Body of pancreas (tissue), 4 donors: ENCODE measurements at regions not wholly inside any gene's neighbourhood (a gene's known extent, or its start where the extent isn't known, plus 50 kb on each side); places are given as distances from the start of the nearest gene placed in this dataset.

Experiments
- ATAC-seq: fragments of 150-250 bp; one replicate; pipeline ENCODE4 v1.9.1; 2016
- DNase-seq, 4 donors: peaks; one replicate each; pipeline ENCODE4 v3.0.0-alpha.2; 2019
- H3K27ac ChIP-seq, 4 donors: fragments of 200-600 bp; sonication (generic); 1 replicate in 3 of 4; 2 replicates in 1 of 4; pipeline versions ENCODE4 v1.5.1 to v1.6.1; 2016 to 2019; ENCODE audit warnings: mild to moderate bottlenecking in 1 of 4, mixed read lengths in 1 of 4, moderate library complexity in 1 of 4
- H3K27me3 ChIP-seq, 2 donors: fragments of 200-600 bp; sonication (generic); one replicate each; pipeline ENCODE4 v1.6.0; 2016; ENCODE audit warnings: mild to moderate bottlenecking in 1 of 2
- H3K36me3 ChIP-seq, 2 donors: fragments of 200-600 bp; sonication (generic); replicated peaks in 1 of 2; 2 replicates each; pipeline ENCODE4 v1.5.1; 2016; ENCODE audit warnings: low read depth in 2 of 2; ENCODE audit not compliant: insufficient read depth in 1 of 2
- H3K4me1 ChIP-seq: fragments of 200-600 bp; sonication (generic); one replicate; pipeline ENCODE4 v1.6.0; 2016
- H3K4me3 ChIP-seq, 2 donors: fragments of 200-600 bp; sonication (generic); 1 replicate in 1 of 2; 2 replicates in 1 of 2; pipeline ENCODE4 v1.5.1; 2016 to 2019
- H3K9me3 ChIP-seq, 3 donors: fragments of 200-600 bp; sonication (generic); 1 replicate in 2 of 3; 2 replicates in 1 of 3; pipeline ENCODE4 v1.5.1; 2016
- POLR2A ChIP-seq, 3 donors: fragments of 450-650 bp; IDR thresholded peaks; one replicate each; pipeline ENCODE4 v1.6.1; 2016; ENCODE audit warnings: antibody characterized with exemption in 3 of 3, mild to moderate bottlenecking in 2 of 3
- WGBS, 2 donors: methylation state at CpG; one replicate each; pipeline ENCODE4 v1.1.5; 2017; 5-methylcytosine and 5-hydroxymethylcytosine counted together
- intact Hi-C: fragments of 100-400 bp; cut with DNase I; formaldehyde crosslinking; loops from one replicate; pipeline ENCODE4 v1.15.1; 2023
- TF ChIP-seq, protein P1 (sequence below), 7 experiments: fragments of 450-650 bp in 4 of 7; fragments of 200-600 bp in 3 of 7; sonication (generic) in 3 of 7; IDR thresholded peaks; one replicate each; pipeline ENCODE4 v1.5.1; 2016 to 2019; ENCODE audit warnings: antibody characterized with exemption in 7 of 7

- WGBS, 2 donors = 80 to 88% methylated on average over 7 of the region's 7 CpGs
Measured at GRCh38 chr4:153081006-153081580, 123.2 kb upstream of the TRIM2 start.

GRCh38 chr4:153081693-153082092, 122.5 kb upstream of the TRIM2 start:
- ATAC-seq = no peak
- peaks cover 11% of the 10 kb centered on the region for H3K4me1 ChIP-seq
- TF ChIP-seq POLR2A (IDR thresholded peaks at IDR 0.05) = no peak
- TF ChIP-seq, protein P1, sequence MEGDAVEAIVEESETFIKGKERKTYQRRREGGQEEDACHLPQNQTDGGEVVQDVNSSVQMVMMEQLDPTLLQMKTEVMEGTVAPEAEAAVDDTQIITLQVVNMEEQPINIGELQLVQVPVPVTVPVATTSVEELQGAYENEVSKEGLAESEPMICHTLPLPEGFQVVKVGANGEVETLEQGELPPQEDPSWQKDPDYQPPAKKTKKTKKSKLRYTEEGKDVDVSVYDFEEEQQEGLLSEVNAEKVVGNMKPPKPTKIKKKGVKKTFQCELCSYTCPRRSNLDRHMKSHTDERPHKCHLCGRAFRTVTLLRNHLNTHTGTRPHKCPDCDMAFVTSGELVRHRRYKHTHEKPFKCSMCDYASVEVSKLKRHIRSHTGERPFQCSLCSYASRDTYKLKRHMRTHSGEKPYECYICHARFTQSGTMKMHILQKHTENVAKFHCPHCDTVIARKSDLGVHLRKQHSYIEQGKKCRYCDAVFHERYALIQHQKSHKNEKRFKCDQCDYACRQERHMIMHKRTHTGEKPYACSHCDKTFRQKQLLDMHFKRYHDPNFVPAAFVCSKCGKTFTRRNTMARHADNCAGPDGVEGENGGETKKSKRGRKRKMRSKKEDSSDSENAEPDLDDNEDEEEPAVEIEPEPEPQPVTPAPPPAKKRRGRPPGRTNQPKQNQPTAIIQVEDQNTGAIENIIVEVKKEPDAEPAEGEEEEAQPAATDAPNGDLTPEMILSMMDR (IDR thresholded peaks at IDR 0.05) = no peak
- no peaks in the 10 kb centered on the region for H3K36me3 ChIP-seq
- no peak overlapping the region for H3K27ac ChIP-seq
- DNase-seq = no peak
- 69 to 77% methylated on average over 4 of the region's 4 CpGs for WGBS, 2 donors
- H3K9me3 ChIP-seq = no peaks in the 10 kb centered on the region
- no peak overlapping the region for H3K4me3 ChIP-seq
- no peaks in the 10 kb centered on the region for H3K27me3 ChIP-seq
- intact Hi-C loops = loop anchor here (5.0 kb wide), 2 partner anchors 46 to 234 kb away; no protein-coding TSS in a partner anchor

More at GRCh38 chr4:153081006-153081580, 123.2 kb upstream of the TRIM2 start:
- no peak for TF ChIP-seq POLR2A (IDR thresholded peaks at IDR 0.05)
- TF ChIP-seq, protein P1 (IDR thresholded peaks at IDR 0.05) = no peak
- DNase-seq = no peak
- Histone ChIP-seq H3K27ac (no peak overlapping the region), H3K36me3 (no peaks in the 10 kb centered on the region), H3K27me3 (no peaks in the 10 kb centered on the region), H3K4me1 (peaks cover 11% of the 10 kb centered on the region), H3K4me3 (no peak overlapping the region), H3K9me3 (no peaks in the 10 kb centered on the region)
- ATAC-seq = no peak
- intact Hi-C loops = loop anchor here (5.0 kb wide), 2 partner anchors 46 to 234 kb away; no protein-coding TSS in a partner anchor

DNA sequence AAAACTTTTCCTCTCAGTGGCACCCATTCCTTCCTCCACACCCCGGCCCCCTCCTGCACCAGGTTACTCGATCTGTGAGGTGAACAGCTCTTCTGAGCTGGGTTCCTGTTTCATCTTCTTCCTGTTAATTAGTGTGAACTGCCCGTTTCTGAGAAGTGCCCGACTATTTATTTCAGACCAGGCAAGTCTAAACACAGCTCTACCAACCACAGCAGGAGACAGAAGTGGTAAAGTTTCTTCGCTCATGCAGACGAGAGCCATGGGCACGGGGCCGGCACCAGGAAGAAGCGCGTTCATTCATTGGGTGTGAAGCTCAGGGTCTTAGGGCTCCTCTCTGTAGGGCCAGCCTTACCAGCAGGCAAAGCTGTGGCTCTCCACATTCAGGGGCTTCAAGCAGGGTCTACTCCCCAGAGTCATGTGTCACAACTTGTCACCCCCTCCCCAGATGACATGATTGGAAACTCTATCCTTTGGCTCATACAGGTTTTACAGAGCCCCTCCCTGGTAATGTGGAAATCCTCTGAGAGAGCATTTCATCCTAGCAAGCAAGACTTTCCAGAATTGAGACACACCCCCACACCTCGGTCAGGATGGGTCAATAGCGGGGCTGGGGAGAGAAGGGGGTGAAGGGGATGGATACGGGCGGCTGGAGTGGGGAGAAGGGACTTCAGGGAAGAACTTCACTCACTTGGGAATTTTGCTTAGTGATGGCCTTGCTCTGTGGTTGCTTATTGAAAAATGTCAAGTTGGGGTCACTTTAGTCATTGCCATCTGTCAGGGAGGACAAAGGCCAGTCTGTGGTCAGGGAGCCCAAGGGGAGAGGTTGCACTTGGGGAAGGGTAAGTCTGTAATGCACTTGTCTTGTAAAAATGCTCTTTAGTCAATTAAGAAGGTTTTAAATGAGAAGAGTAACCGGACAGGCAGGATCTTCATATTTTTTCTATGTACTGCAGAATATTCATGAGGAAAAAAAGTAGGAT, 121.6 kb upstream of the TRIM2 start:
- DNase-seq (no peak), ATAC-seq (no peak)
- no peak overlapping the region for H3K27ac ChIP-seq
- no peak overlapping the region for H3K4me3 ChIP-seq
- WGBS, 2 donors = 75 to 80% methylated on average over 15 of the region's 15 CpGs
- no peaks in the 10 kb centered on the region for H3K9me3 ChIP-seq
- TF ChIP-seq POLR2A (IDR thresholded peaks at IDR 0.05) = no peak
- TF ChIP-seq, protein P1 (IDR thresholded peaks at IDR 0.05) = no peak
- H3K36me3 ChIP-seq = no peaks in the 10 kb centered on the region
- H3K27me3 ChIP-seq = no peaks in the 10 kb centered on the region
- peaks cover 11% of the 10 kb centered on the region for H3K4me1 ChIP-seq
- intact Hi-C loops = loop anchor here (5.0 kb wide), 2 partner anchors 45 to 235 kb away; no protein-coding TSS in a partner anchor

- no peaks in the 10 kb centered on the region for H3K9me3 ChIP-seq
- TF ChIP-seq, protein P1 (IDR thresholded peaks at IDR 0.05) = peak; percentile 11 to 77 (median 61)
- TF ChIP-seq POLR2A (IDR thresholded peaks at IDR 0.05) = no peak
- H3K27ac ChIP-seq = no peak overlapping the region
- H3K36me3 ChIP-seq = no peaks in the 10 kb centered on the region
- no peaks in the 10 kb centered on the region for H3K27me3 ChIP-seq
- 17 to 20% methylated on average over 7 of the region's 7 CpGs for WGBS, 2 donors
- H3K4me1 ChIP-seq = peaks cover 11% of the 10 kb centered on the region
- DNase-seq = peak; percentile 63 to 80 (median 74)
- ATAC-seq = peak; percentile 85
- no peak overlapping the region for H3K4me3 ChIP-seq
- intact Hi-C loops = loop anchor here (5.0 kb wide), 2 partner anchors 44 to 236 kb away; no protein-coding TSS in a partner anchor
Measured at GRCh38 chr4:153083447-153083947, 120.7 kb upstream of the TRIM2 start.
